ENCODE measurements at regions not wholly inside any gene's neighbourhood (a gene's known extent, or its start where the extent isn't known, plus 50 kb on each side); places are given as distances from the start of the nearest gene placed in this dataset.

DNA sequence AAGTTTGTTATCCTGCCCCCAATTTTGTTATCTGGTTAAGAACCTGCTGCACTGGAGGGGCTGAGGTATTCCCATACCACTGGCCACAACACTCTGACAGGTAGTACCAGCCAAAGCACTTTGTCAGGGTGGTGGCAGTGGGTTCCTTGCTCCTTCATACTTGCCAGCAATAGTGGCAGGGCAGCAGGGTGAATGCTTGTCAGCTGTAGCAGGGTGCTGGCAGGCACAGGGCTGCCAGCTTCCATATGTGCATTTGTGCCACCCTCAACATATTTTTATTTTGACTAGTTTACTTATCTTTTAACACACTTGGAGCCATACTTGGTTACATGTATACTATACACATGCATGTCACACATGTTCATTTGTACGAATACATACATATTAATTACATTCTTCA lies 294.0 kb upstream of the VWC2 start:
- H3K4me3 ChIP-seq (ENCODE audit: low read depth, low read length): no peak overlapping the region
- no peak for DNase-seq (ENCODE audit: low read depth)
- TF ChIP-seq, protein P1, sequence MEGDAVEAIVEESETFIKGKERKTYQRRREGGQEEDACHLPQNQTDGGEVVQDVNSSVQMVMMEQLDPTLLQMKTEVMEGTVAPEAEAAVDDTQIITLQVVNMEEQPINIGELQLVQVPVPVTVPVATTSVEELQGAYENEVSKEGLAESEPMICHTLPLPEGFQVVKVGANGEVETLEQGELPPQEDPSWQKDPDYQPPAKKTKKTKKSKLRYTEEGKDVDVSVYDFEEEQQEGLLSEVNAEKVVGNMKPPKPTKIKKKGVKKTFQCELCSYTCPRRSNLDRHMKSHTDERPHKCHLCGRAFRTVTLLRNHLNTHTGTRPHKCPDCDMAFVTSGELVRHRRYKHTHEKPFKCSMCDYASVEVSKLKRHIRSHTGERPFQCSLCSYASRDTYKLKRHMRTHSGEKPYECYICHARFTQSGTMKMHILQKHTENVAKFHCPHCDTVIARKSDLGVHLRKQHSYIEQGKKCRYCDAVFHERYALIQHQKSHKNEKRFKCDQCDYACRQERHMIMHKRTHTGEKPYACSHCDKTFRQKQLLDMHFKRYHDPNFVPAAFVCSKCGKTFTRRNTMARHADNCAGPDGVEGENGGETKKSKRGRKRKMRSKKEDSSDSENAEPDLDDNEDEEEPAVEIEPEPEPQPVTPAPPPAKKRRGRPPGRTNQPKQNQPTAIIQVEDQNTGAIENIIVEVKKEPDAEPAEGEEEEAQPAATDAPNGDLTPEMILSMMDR (conservative IDR thresholded peaks at IDR 0.05; ENCODE audit: low read depth, low read length): no peak

- no peak overlapping the region for H3K4me3 ChIP-seq (ENCODE audit: low read depth, low read length)
- TF ChIP-seq, protein P1 (conservative IDR thresholded peaks at IDR 0.05; ENCODE audit: low read depth, low read length): no peak
- no peak for DNase-seq (ENCODE audit: low read depth)
These were observed 293.4 kb upstream of the VWC2 start for GRCh38 chr7:49479936-49480544.

- DNase-seq (ENCODE audit: low read depth): no peak
- TF ChIP-seq, protein P1 (conservative IDR thresholded peaks at IDR 0.05; ENCODE audit: low read depth, low read length): no peak
- H3K4me3 ChIP-seq (ENCODE audit: low read depth, low read length): no peak overlapping the region
These were observed 292.4 kb upstream of the VWC2 start for GRCh38 chr7:49481075-49481474.

GRCh38 chr7:49483142-49483541 lies 290.3 kb upstream of the VWC2 start:
- no peak for DNase-seq (ENCODE audit: low read depth)
- no peak overlapping the region for H3K4me3 ChIP-seq (ENCODE audit: low read depth, low read length)
- TF ChIP-seq, protein P1 (conservative IDR thresholded peaks at IDR 0.05; ENCODE audit: low read depth, low read length): no peak

GRCh38 chr7:49486974-49487829 lies 286.2 kb upstream of the VWC2 start:
- TF ChIP-seq, protein P1 (conservative IDR thresholded peaks at IDR 0.05; ENCODE audit: low read depth, low read length): no peak
- DNase-seq (ENCODE audit: low read depth): no peak
- H3K4me3 ChIP-seq (ENCODE audit: low read depth, low read length): no peak overlapping the region

- TF ChIP-seq, protein P1 (conservative IDR thresholded peaks at IDR 0.05; ENCODE audit: low read depth, low read length): no peak
- DNase-seq (ENCODE audit: low read depth): no peak
- H3K4me3 ChIP-seq (ENCODE audit: low read depth, low read length): no peak overlapping the region
These were observed 285.7 kb upstream of the VWC2 start for GRCh38 chr7:49487830-49488140.

DNA sequence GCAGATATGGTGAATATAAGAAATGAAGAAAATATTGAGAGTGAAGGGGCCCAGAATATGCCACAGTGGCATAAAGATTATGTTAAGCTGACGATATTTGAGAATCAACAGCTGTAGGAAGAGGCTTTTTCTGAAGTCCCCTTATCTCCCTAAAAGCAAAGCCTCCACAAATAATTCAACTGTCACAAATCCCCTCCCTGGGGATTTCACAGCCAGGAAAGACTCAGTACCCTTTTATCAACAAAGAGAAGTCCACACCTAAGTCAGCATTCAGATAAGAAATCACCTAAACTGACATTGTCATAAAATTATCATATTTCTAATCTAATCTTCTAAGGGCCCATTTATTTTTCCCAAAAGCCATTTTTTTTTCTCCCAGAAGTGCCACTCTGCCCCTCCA lies 284.9 kb upstream of the VWC2 start:
- DNase-seq (ENCODE audit: low read depth): no peak
- TF ChIP-seq, protein P1 (conservative IDR thresholded peaks at IDR 0.05; ENCODE audit: low read depth, low read length): no peak
- H3K4me3 ChIP-seq (ENCODE audit: low read depth, low read length): no peak overlapping the region
